H1 (cell line): ENCODE measurements at regions not wholly inside any gene's neighbourhood (a gene's known extent, or its start where the extent isn't known, plus 50 kb on each side); places are given as distances from the start of the nearest gene placed in this dataset.

ENCODE experiments used
- CEBPB ChIP-seq: IDR thresholded peaks from 2 replicates; pipeline ENCODE4 v1.6.1; 2012; ENCODE audit warnings: low read depth, low read length
- CTCF ChIP-seq, 3 experiments: IDR thresholded peaks; 1 replicate in 2 of 3; 2 replicates in 1 of 3; pipeline versions ENCODE4 v1.5.1 to v1.6.1; 2011; ENCODE audit warnings: low read length in 3 of 3, mild to moderate bottlenecking in 3 of 3, inconsistent platforms in 2 of 3, low read depth in 1 of 3, moderate library complexity in 1 of 3; ENCODE audit not compliant: insufficient read depth in 1 of 3; ENCODE audit errors: control extremely low read depth in 1 of 3
- MAX ChIP-seq: IDR thresholded peaks from 2 replicates; pipeline ENCODE4 v1.6.1; 2012; ENCODE audit warnings: inconsistent platforms
- SRF ChIP-seq: IDR thresholded peaks from 2 replicates; pipeline ENCODE4 v1.6.1; 2011; ENCODE audit warnings: mild to moderate bottlenecking, low read depth, low read length, moderate library complexity

- TF ChIP-seq CTCF (IDR thresholded peaks at IDR 0.05; ENCODE audit: control extremely low read depth in 1 of 3, insufficient read depth in 1 of 3, low read depth in 1 of 3, low read length in 3 of 3): no peak
- no peak for TF ChIP-seq CEBPB
- TF ChIP-seq SRF: no peak
- no peak for TF ChIP-seq MAX
These were observed 237.5 kb upstream of the ADRA1B start for GRCh38 chr5:159678657-159679392.
